ENCODE measurements at regions not wholly inside any gene's neighbourhood (a gene's known extent, or its start where the extent isn't known, plus 50 kb on each side); places are given as distances from the start of the nearest gene placed in this dataset.
"Not testable (repeated sequence)": the region's sequence is repeated elsewhere in the genome, so short reads cannot be mapped to it uniquely, and the experiment has no call there.

GRCh38 chr9:111744363-111744762 lies 50.4 kb downstream of the SHOC1 start:
- DNase-seq (ENCODE audit: low read depth, low spot score): no peak

- no peak for DNase-seq (ENCODE audit: low read depth, low spot score)
These were observed 51.5 kb downstream of the SHOC1 start for GRCh38 chr9:111743275-111743674.

DNA sequence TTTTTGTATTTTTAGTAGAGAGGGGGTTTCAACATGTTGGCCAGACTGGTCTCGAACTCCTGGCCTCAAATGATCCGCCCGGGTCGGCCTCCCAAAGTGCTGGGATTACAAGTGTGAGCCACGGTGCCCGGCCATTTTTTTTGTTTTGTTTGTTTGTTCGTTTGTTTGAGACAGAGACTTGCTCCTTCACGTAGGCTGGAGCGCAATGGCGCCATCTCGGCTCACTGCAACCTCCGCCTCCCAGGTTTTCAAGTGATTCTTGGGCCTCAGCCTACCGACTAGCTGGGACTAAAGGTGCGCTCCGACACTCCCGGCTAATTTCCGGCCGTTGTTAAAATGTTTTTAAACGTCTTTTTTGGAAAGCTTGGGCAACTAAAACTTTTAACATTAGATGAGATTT lies 54.0 kb downstream of the SHOC1 start:
- DNase-seq (ENCODE audit: low read depth, low spot score): no peak

DNA sequence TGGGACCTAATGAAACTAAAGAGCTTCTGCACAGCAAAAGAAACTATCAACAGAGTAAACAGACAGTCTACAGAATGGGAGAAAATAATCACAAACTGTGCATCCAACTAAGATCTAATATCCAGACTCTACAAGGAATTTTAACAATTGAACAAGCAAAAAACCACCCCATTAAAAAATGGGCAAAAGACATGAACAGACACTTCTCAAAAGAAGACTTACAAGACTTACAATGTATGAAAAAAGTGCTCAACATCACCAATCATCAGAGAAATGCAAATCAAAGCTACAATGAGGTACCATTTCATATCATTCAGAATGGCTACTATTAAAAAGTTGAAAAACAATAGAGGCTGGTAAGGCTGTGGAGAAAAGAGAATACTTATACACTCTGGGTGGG lies 58.0 kb downstream of the SHOC1 start:
- no peak for DNase-seq (ENCODE audit: low read depth, low spot score)

DNA sequence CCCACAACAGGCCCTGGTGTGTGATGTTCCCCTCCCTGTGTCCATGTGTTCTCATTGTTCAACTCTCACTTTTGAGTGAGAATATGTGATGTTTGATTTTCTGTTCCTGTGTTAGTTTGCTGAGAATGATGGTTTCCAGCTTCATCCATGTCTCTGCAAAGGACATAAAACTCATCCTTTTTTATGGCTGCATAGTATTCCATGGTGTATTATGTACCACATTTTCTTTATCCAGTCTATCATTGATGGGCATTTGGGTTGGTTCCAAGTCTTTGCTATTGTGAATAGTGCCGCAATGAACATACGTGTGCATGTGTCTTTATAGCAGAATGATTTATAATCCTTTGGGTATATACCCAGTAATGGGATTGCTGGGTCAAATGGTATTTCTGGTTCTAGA lies 59.4 kb downstream of the SHOC1 start:
- DNase-seq (ENCODE audit: low read depth, low spot score): not testable (repeated sequence)

DNA sequence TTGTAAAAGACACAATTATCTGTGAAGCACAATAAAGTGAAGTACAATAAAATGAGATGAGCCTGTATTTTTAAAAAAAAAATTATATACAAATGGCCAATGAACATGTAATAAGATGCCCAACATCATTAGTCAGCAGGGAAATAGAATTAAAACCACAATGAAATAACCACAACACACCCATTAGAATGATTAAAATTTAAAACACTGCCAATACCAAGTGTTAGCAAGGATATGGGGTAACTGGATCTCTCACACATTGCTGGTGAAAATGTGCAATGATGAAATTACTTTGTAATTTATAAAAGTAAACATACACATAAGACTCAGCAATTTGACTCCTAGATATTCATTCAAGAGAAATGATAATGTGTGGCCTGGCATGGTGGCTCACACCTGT lies 62.8 kb downstream of the SHOC1 start:
- no peak for DNase-seq (ENCODE audit: low read depth, low spot score)

- DNase-seq (ENCODE audit: low read depth, low spot score): peak; percentile 22
These were observed 63.7 kb downstream of the SHOC1 start for GRCh38 chr9:111730937-111731567.

DNA sequence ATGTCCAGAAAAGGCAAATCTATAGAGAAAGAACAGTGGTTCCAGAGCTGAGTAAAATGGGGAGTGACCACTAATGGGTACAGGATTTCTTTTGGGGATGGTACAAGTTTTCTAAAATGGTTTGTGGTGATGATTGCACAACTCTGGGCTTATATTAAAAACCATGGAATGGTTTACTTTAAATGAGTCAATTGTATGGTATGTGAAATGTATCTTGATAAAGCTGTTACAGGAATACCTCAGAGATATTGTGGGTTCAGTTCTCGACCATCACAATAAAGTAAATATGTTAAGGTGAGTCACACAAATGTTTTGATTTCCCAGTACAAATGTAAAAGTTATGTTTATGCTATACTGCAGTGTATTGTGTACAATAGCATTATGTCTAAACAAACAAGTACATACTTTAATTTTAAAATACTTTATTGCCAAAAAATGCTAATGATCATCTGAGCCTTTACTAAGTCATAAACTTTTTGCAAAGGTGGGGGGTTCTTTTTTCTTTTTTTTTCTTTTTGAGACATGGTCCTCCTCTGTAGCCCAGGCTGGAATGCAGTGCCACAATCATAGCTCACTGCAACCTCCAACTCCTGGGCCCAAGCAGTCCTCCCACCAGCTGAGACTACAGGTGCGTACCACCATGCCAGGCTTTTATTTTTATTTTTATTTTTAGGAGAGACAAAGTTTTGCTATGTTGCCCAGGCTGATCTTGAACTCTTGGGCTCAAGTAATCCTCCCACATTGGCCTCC lies 65.9 kb downstream of the SHOC1 start:
- DNase-seq (ENCODE audit: low read depth, low spot score): peak; percentile 11

GRCh38 chr9:111728143-111728542 lies 66.6 kb downstream of the SHOC1 start:
- DNase-seq (ENCODE audit: low read depth, low spot score): no peak

DNA sequence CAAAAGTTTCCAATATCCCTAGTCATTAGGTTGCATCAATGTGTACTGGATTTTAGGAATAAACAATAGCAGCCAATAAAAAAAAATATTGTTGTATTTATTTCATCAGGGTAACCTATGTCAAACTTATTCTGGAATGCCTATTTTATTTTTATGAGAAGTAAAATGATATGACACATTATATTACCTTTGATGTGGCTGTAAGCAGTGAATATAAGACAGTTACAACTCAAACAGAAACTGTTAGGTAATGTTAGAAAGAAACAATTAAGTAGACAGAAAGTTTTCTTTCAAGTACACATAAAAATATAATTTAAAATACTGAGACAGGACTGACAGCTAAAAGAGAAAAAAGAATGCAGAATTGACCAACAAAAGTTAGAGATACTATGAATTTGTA lies 65.5 kb downstream of the GNG10 start:
- DNase-seq (ENCODE audit: low read depth, low spot score): no peak

- DNase-seq (ENCODE audit: low read depth, low spot score): no peak
These were observed 58.8 kb downstream of the GNG10 start for GRCh38 chr9:111720174-111720573.
